ENCODE measurements at regions not wholly inside any gene's neighbourhood (a gene's known extent, or its start where the extent isn't known, plus 50 kb on each side); places are given as distances from the start of the nearest gene placed in this dataset.
"Not testable (repeated sequence)": the region's sequence is repeated elsewhere in the genome, so short reads cannot be mapped to it uniquely, and the experiment has no call there.

DNA sequence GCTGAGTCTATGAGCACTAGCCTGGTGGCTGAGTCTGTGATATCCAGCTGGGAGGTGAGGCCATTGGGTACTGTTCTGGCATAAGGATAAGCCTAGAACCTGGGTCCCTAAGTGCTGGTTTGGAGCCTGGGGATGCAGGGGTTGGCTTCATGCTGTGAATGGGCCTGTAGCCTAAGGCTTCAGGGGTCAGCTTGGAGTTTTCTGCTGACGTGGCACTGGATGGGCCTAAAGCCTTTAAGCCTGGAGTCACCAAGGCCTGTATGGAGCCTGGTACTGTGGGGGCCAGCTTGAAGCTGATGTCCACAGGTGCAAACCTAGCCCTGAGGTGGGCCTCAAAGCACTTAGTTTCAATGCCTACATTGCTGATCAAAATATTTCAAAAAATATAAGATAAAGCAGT, 979.6 kb upstream of the POU3F4 start:
- DNase-seq, result no peak

DNA sequence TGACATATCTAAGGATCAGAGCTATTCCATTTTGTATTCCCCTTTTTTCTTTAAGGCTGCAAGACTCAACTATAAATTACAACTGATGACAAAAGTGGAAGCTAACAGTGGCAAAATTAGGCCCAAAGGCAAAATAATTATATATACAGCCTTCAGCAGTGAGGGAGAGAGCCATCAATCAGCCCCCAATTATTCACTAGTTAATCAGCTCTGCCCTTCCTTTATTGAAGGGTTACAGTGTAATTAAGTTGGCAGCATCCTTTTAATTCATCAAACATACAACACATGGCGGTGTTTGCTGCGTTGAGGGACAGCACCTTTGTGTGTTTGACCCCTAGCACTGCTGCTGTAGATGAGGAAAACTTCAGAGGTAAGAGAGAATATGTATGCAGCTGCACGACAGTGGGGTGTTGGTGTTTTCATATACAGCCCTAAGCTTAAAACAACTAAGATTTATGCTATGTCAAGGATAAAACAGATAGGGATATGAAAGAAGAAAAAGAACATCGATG, 973.9 kb upstream of the POU3F4 start:
- DNase-seq, result no peak

DNA sequence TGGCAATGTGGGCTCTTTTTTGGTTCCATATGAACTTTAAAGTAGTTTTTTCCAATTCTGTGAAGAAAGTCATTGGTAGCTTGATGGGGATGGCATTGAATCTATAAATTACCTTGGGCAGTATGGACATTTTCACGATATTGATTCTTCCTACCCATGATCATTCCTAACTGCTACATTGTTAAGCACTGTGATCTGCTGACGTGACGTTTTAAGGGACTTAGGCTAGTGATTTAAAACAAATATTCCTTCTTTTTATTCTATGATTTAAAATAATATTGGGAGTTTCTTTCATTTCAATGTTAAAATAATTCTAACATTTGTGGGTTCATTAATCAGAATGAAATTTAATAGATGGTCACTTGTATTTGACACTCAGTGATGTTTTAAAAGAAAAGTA, 970.9 kb upstream of the POU3F4 start:
- not testable (repeated sequence) for DNase-seq

DNA sequence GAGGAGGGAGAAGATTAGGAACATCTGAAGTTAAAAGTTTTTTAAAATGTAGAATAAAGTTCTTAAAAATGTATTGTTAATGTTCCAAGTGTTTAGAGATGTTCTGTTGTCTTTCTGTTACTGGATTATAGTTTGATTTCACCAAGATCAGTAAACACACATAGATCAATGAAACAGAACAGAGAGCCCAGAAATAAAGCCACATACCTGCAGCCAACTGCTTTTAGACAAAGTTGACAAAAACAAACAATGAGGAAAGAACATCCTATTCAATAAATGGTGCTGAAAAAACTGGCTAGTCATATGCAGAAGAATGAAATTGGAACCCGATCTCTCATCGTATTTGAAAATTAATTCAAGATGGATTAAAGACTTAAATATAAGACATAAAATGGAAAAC, 966.3 kb upstream of the POU3F4 start:
- DNase-seq, result no peak

DNA sequence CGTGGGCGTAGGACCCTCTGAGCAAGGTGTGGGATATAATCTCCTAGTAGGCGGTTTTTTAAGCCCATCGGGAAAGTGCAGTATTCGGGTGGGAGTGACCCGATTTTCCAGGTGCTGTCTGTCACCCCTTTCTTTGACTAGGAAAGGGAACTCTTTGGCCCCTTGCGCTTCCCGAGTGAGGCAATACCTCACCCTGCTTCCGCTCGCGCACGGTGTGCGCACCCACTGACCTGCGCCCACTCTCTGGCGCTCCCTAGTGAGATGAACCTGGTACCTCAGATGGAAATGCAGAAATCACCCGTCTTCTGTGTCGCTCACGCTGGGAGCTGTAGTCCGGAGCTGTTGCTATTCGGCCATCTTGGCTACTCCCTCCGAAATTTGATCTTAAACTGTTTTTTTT, 955.9 kb upstream of the POU3F4 start:
- not testable (repeated sequence) for DNase-seq

DNA sequence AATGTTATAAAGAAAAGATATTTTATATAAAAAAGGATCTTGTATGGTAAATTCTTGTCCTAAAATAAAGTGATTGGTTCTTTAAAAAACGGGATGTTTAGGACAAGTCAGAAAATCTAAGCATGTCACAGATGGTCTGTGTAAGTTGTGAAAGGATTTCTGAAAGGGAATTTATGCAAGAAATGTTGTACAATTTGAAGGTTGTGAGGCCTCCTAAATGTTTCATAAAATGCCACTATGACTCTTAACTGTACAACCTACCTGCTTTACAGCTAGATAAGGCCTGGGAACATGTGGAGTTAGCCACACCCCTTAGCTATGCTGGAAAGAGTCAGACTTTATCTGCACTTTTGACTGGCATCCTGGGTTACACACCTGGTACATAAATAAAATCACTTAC, 951.5 kb upstream of the POU3F4 start:
- DNase-seq, result no peak

DNA sequence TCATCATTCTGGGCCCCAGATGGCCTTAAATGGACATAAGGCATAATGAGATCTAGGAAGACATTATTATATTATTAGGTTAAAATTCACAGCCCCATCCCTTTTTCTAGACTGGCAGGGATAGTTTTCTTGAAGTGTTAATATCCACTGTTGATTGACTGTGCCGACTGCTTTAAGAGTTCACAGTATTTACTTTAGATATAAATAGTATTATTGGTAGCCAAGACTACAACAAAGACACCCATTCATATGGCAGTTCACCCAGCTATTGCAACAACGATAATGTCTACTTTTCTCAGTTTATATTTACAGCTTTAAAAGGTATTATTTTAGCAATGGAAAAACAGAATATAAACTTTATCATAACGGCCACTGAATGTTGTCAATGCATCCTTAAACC, 922.2 kb upstream of the POU3F4 start:
- no peak for DNase-seq

DNA sequence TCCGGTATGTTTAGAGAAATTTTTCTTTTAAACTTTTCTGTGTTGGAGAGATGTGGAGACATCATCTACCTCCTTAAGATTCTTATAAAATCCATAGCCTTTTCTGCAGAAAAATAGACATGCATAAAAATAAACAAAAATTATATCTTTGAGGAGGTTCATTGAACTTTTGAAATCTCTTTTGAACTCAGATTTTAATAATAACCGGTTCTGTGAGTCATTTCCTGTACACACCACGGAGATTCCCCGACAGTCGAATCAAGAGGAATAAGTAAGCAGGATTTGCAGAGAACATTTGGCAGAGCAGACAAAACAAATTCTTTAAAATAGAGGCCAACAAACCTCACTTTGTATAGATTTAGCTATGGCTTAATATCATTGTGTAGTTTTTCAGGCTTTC, 918.7 kb upstream of the POU3F4 start:
- peak; percentile 5 for DNase-seq

DNA sequence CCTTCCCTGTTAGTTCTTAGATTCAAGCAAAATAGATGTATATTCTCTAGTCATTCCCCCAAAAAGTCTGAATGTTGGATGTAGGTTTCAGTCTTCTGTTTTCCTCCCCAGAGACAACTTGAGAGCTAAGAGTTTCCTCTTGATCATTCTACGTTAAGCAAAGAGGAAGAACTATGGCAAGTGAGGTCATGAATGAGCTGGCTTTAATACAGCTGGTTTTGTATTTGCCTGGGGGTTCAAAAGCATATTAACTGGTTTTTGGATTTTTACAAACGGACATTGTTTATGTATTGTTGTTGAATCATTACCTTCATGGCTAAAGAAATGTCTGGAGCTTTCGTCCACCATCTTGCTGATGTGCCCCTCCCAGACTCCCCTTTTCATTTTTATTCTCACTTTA, 916.7 kb upstream of the POU3F4 start:
- no peak for DNase-seq

DNA sequence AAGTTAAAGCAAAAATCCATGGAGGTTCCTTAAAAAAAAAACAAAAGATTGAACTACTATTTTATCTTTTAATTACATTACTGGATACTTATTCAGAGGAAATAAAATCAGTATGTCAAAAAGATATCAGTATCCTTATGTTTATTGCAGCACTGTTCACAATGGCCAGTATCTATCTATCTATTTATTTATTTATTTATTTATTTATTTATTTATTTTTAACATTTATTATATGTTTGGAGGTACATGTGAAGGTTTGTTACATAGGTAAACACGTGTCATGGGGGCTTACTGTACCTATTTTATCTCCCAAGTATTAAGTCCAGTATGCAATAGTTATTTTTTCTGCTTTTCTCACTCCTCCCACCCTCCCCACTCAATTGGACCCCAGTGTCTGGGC, 881.1 kb upstream of the POU3F4 start:
- no peak for DNase-seq

DNA sequence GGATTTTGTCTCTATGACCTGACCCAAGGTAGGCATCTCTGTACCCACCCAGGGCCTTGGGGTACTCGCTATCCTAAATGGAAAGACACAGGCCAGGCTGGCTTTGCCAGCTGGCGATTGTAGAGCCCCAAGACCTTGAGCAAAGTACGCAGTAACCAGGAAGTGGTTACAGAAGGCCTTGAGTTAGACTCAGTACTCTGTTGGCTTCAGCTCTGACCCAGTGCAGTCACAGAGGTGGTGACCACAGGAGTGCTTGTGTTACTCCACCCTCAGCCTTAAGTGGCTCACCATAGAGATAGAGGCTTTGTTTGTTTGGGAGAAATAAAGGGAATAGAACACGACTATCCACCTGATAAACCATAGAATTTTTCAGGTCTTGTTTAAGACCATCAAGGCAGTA, 880.5 kb upstream of the POU3F4 start:
- DNase-seq, result no peak

DNA sequence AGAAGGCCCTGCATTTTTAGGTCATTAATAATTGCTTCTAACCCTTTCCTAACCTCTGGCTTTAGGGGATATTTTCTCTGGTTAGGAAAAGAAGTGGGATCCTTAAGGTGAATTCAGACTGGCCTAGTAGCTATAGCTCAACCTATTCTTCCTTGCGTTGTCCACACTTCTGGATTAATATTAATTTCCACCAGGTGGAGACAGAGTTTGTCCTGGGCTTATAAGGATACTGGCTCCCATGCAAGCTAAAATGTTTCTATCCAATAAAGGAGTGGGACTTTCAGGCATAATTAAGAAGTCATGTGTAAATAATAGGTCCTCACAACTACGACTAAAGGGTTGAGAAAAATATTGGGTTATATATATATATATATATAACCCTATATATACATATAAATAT, 860.0 kb upstream of the POU3F4 start:
- DNase-seq, result no peak

DNA sequence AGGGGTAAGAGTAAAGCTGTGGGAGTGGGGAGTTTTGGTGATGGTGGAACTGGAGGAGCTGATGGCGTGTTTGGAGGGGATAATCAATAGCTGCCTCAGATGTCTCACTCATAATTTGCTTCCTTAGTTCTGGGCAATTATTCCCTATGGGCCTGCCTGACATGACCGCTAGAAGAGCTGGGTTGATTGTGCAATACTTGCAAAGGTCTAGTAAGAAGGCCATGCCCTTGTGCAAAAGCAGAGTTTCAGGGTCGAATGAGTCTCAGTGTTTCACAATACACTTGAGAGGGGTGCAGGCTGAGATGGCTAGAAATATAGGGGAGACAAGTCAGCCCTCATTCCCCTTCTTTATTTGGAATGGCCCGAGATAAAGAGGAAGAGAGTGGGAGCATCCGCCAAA, 858.4 kb upstream of the POU3F4 start:
- DNase-seq, result no peak

DNA sequence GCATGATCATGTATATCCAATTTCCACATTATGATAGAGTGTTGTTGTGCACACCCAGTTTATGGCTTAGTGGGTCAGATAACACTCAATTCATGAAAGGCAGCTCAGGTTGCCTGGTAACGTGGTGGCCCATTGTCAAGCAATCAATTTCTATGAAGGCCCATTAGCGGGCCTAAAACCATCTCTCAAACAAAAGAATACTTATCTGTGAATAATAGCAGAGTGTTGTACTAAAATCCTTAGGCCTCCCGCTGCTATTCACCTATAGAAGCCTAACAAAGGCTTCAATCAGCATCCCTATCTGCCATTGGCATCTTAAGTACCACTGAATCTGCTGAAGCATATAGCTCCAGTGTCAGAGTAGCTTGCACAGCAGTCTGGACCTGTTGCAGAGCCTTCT, 849.6 kb upstream of the POU3F4 start:
- peak; percentile 27 for DNase-seq

DNA sequence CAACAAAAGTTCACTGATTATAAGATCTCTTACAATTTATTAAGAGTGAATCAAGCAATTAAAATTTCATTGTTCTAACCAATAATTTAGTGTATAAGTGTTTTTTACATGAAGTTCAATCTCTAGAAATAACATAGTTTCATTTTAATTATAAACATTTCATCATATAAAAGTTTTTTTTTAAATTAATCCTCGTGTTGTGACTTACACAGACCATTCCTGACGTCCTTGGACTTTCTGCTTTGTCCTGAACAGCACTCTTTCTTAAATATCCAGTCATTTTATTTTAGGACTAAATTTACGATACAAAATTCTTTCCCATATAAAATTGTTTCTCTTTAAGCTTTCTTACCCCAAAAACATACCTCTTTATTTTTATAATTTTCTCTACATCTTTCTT, 841.7 kb upstream of the POU3F4 start:
- no peak for DNase-seq

DNA sequence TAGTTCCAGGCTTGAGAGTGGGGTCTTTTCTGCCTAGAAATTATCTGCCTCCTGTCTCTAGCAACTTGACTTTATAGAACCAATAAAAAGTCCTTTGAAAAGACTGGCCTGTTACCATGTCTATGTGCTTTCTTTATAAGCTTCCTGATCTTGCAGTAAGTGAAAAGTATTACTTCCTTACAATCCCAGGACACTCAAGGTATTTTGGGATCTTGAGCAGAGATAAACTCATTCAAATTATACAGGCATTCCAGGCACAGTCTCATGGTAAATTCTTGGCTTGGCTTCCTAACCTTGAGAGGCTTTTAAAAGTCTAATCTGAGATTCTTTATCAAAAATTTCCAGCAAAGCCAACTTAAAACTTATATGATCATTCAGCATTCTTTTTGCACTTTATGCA, 833.0 kb upstream of the POU3F4 start:
- DNase-seq, result no peak

DNA sequence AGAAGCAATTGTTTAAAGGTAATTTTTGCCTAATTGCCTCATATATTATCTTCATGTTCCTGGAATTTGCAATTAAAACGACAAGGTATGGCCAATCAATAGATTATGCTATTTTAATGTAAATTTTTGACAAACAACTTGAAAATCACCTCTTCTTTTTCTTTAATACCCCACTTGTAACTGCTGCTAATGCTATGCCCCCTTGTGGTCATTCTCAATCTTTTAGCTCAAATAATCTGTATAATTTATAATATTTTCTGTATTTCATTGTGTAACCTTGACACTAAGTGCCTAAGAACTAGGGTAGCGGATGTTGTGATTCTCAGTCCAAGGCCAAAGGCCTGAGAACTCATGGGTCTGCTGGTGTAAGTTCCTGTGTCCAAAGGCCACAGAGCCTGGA, 831.7 kb upstream of the POU3F4 start:
- no peak for DNase-seq

DNA sequence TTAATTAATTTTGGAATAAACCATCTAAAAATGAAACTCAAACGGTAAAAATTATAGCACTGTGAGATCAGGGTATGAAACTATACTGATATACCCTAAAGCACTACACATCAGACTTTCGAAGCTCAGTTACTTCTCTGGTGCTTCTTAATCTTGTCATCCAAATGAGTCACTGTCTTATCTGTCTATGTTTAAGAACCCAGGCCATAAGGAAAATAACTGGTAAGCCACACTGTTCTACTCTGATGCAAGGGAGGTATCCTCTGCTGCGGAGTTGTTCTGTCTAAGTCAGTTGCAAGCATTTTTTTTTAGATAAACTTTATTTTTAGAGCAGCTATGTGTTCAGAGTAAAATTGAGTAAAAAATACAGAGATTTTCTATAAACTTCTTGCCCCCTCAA, 830.8 kb upstream of the POU3F4 start:
- no peak for DNase-seq

DNA sequence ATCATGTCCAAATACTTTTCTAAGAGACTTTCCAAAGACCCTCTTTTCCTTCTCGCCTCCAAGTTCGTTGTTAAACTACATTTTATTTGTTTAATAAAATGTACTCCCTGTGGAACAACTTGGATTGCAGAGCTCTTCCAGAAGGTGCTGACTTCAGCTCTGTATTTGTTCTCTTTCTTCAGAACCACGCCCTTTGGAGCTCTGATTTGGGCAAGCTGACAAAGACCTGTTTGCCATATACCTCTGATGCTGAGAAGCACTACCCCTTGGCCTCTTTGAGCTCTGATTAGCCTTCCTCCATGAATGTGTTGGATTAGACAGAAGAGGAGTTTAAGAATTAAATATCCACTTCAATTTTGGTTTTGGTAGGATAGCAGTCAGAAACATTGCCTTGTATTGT, 815.1 kb upstream of the POU3F4 start:
- no peak for DNase-seq

DNA sequence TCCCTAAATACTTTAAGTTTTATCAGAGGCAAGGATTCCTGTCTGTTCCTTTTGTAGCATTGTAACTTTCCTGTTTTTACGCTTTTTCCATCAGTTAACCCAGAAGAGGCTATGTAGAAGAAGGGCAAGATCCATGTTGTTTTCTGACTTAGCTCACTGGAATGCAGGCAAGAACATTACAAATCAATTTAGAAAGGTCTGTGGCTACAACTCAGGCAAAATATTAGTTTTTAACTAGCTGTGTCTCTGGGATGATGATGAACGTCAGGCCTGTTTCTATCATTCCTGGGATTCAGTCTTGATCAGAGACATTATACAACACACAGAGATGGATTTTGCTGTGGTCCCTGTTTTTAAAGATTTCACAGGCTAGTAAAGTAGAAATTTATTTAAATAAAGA, 813.0 kb upstream of the POU3F4 start:
- no peak for DNase-seq

DNA sequence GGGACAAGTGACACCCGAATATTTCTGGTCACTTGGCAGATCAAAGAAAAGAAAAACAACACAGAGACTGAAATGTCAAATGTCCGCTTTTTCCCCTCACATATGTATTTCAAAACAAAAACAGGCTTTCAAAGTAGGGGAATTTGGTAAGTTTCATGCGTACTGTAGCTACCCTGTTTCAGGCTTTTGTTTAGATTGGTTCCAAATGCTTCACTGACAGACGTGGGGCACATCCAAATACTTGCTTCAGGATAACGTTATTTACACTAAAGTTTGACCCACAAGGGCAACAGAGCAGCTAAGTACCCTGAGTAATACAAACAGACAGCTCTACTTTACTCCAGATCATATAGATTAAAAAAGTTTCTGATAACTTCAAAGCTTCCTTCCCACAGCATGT, 804.5 kb upstream of the POU3F4 start:
- peak; percentile 1 for DNase-seq

DNA sequence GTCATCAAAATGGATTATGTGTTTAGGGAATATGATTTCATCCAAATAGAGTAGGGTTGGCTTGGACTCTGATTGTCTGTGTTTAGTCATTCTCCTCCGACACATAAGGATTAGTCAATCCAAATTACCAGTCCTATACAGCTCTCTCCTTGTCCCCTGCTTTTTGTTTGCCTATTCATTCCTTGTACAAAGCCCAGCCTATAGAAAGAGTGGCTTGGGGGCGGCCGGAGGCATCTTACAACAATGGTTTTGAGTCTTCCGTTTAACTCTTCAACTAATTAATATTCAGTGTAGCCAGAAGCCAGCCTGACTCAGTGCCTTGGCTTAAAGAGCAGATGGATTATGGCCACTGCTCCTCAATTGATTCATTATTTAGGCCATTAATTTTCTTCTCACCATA, 796.6 kb upstream of the POU3F4 start:
- DNase-seq, result peak; percentile 3

DNA sequence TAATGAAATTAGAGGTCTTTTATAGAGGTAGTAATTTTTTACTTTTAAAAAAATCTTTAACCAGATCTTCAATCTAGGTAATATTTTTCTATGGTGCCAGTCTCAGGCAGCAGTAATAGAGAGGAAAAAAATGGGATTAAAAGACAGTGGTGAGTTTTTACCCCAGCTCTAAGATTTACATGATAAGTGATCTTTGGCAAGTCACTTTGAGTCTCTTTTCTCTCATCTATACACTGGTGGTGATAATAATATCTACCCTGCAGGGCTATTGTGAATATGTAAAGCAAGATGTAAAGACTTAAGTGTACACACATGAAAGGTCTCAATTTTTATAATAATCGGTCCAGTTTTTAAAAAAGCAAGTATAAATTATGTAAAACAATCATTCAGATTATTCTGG, 786.2 kb upstream of the POU3F4 start:
- DNase-seq, result no peak

DNA sequence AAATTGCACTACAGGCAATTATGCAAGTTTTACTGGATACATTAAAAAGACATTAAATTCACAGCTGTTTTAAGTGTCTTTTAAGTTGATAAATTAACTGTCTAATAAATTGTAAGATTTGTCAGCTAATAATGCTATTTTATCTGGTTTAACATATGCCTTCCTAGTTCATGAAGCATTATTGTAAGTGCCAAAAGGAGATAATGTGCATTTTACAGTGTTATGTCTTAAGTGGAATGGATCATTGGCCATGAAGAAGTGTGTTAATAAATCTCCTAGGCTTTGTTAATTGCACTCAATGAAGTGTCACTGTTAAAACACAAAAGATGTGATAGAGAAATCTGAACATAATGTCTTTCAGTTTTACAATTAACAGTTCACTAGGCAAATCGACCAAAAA, 784.3 kb upstream of the POU3F4 start:
- no peak for DNase-seq

DNA sequence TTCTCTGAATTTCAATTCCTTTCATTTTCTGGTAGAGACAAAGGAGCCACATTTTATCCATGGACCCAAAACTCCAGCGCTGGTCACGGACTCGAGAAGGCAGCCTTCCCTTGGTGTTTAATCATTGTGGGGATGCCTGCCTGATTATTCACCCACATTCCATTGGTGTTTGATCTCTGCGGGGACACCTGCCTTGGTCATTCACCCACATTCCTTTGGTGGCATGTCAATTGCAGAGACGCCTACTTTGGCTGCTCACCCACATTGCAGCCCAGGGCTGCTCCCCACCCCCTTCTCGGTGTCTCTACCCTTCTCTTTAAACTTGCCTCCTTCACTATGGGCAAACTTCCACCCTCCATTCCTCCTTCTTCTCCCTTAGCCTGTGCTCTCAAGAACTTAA, 780.7 kb upstream of the POU3F4 start:
- DNase-seq, result not testable (repeated sequence)

DNA sequence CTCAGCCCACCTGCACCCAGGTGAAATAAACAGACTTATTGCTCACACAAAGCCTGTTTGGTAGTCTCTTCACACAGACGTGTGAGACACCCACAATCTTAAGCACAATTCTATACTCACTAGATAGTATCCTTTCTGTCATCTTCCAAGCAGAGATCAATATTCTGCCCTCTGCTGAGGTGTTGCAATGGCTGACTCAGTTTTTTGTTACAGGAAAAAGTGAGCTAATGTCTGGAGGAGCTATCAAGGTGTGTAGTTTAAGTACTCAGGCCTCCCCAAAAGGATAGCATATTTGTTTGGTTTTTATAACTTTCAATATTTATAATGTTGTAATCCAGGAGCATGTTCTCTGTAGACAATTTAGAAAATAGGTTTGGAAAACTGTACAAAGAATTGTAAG, 775.2 kb upstream of the POU3F4 start:
- DNase-seq, result no peak

Data from eye (tissue), 1 donor.